ENCODE measurements at regions not wholly inside any gene's neighbourhood (a gene's known extent, or its start where the extent isn't known, plus 50 kb on each side); places are given as distances from the start of the nearest gene placed in this dataset.

- H3K27ac Mint-ChIP-seq = no peak overlapping the region
- no peak for TF ChIP-seq CTCF (conservative IDR thresholded peaks at IDR 0.05)
- H3K27me3 Mint-ChIP-seq (ENCODE audit: insufficient read depth) = peaks cover 2% of the 10 kb centered on the region
- no peak for DNase-seq
- Histone ChIP-seq H3K4me3 (ENCODE audit: low read length) (no peak overlapping the region), H3K36me3 (ENCODE audit: control insufficient read depth, insufficient read depth, low read length) (no peaks in the 10 kb centered on the region), H3K27me3 (ENCODE audit: control insufficient read depth, insufficient read depth, low read length, poor library complexity, severe bottlenecking) (no peaks in the 10 kb centered on the region), H3K9me3 (ENCODE audit: control insufficient read depth, low read length) (peaks cover under 1% of the 10 kb centered on the region), H3K9ac (ENCODE audit: extremely low read depth, low read length, poor library complexity, severe bottlenecking) (no peak overlapping the region), H3K4me1 (ENCODE audit: control insufficient read depth, insufficient read depth, low read length) (peaks cover 13% of the 10 kb centered on the region), H3K27ac (ENCODE audit: low read depth, low read length) (no peak overlapping the region)
- H3K4me1 Mint-ChIP-seq = peaks cover 21% of the 10 kb centered on the region
- no peaks in the 10 kb centered on the region for H3K9me3 Mint-ChIP-seq
- WGBS, 2 experiments (ENCODE audit: insufficient coverage in 1 of 2, insufficient read length in 1 of 2) = 87 to 89% methylated on average over 9 to 12 of the region's 12 CpGs
- no peak overlapping the region for H3K4me3 Mint-ChIP-seq
- no peaks in the 10 kb centered on the region for H3K36me3 Mint-ChIP-seq (ENCODE audit: low read depth)
Observed at GRCh38 chr11:116689413-116690127, 83.2 kb downstream of the BUD13 start.

- H3K27ac Mint-ChIP-seq = peak overlapping the region; percentile 93
- no peaks in the 10 kb centered on the region for H3K36me3 Mint-ChIP-seq (ENCODE audit: low read depth)
- WGBS, 2 experiments (ENCODE audit: insufficient coverage in 1 of 2, insufficient read length in 1 of 2) = 57 to 68% methylated on average over 1 to 6 of the region's 6 CpGs
- peaks cover 2% of the 10 kb centered on the region for H3K27me3 Mint-ChIP-seq (ENCODE audit: insufficient read depth)
- no peaks in the 10 kb centered on the region for H3K36me3 ChIP-seq (ENCODE audit: control insufficient read depth, insufficient read depth, low read length)
- peaks cover 11% of the 10 kb centered on the region for H3K9me3 Mint-ChIP-seq
- H3K4me3 ChIP-seq (ENCODE audit: low read length) = peak overlapping the region; percentile 9
- peaks cover 13% of the 10 kb centered on the region for H3K4me1 ChIP-seq (ENCODE audit: control insufficient read depth, insufficient read depth, low read length)
- peak overlapping the region; percentile 6 for H3K4me3 Mint-ChIP-seq
- H3K4me1 Mint-ChIP-seq = peaks cover 21% of the 10 kb centered on the region
- H3K27me3 ChIP-seq (ENCODE audit: control insufficient read depth, insufficient read depth, low read length, poor library complexity, severe bottlenecking) = no peaks in the 10 kb centered on the region
- no peak overlapping the region for H3K27ac ChIP-seq (ENCODE audit: low read depth, low read length)
- DNase-seq = no peak
- no peak for TF ChIP-seq CTCF (conservative IDR thresholded peaks at IDR 0.05)
- no peak overlapping the region for H3K9ac ChIP-seq (ENCODE audit: extremely low read depth, low read length, poor library complexity, severe bottlenecking)
- peaks cover 10% of the 10 kb centered on the region for H3K9me3 ChIP-seq (ENCODE audit: control insufficient read depth, low read length)
Observed at GRCh38 chr11:116688202-116688540, 84.6 kb downstream of the BUD13 start.

GRCh38 chr11:116687458-116688201 is 85.2 kb downstream of the BUD13 start:
- peak overlapping the region; percentile 6 for H3K4me3 Mint-ChIP-seq
- no peaks in the 10 kb centered on the region for H3K36me3 Mint-ChIP-seq (ENCODE audit: low read depth)
- Histone ChIP-seq H3K4me1 (ENCODE audit: control insufficient read depth, insufficient read depth, low read length) (peaks cover 13% of the 10 kb centered on the region), H3K9ac (ENCODE audit: extremely low read depth, low read length, poor library complexity, severe bottlenecking) (peak overlapping the region; percentile 24), H3K27me3 (ENCODE audit: control insufficient read depth, insufficient read depth, low read length, poor library complexity, severe bottlenecking) (no peaks in the 10 kb centered on the region), H3K4me3 (ENCODE audit: low read length) (peak overlapping the region; percentile 9), H3K36me3 (ENCODE audit: control insufficient read depth, insufficient read depth, low read length) (no peaks in the 10 kb centered on the region), H3K27ac (ENCODE audit: low read depth, low read length) (peak overlapping the region; percentile 52), H3K9me3 (ENCODE audit: control insufficient read depth, low read length) (peaks cover 10% of the 10 kb centered on the region)
- no peak for TF ChIP-seq CTCF (conservative IDR thresholded peaks at IDR 0.05)
- peak overlapping the region; percentile 93 for H3K27ac Mint-ChIP-seq
- peaks cover 21% of the 10 kb centered on the region for H3K4me1 Mint-ChIP-seq
- peaks cover 12% of the 10 kb centered on the region for H3K9me3 Mint-ChIP-seq
- H3K27me3 Mint-ChIP-seq (ENCODE audit: insufficient read depth) = peaks cover 2% of the 10 kb centered on the region
- WGBS, 2 experiments (ENCODE audit: insufficient coverage in 1 of 2, insufficient read length in 1 of 2) = 0 to 36% methylated on average over 1 to 6 of the region's 6 CpGs
- DNase-seq = peak; percentile 93

All from endodermal cell (in vitro differentiated cells).